Stomach (tissue), 4 donors: ENCODE measurements at regions not wholly inside any gene's neighbourhood (a gene's known extent, or its start where the extent isn't known, plus 50 kb on each side); places are given as distances from the start of the nearest gene placed in this dataset.

Experiments
- CTCF ChIP-seq, 7 experiments: fragments of 450-650 bp in 4 of 7; fragments of 200-600 bp in 3 of 7; sonication (generic) in 3 of 7; IDR thresholded peaks; one replicate each; pipeline ENCODE4 v1.5.1; 2016 to 2019; ENCODE audit warnings: antibody characterized with exemption in 7 of 7, control low read depth in 2 of 7, mild to moderate bottlenecking in 1 of 7
- POLR2A ChIP-seq, 4 donors: fragments of 450-650 bp; IDR thresholded peaks; one replicate each; pipeline ENCODE4 v1.6.1; 2016; ENCODE audit warnings: antibody characterized with exemption in 4 of 4, control low read depth in 2 of 4, mild to moderate bottlenecking in 1 of 4, moderate library complexity in 1 of 4

DNA sequence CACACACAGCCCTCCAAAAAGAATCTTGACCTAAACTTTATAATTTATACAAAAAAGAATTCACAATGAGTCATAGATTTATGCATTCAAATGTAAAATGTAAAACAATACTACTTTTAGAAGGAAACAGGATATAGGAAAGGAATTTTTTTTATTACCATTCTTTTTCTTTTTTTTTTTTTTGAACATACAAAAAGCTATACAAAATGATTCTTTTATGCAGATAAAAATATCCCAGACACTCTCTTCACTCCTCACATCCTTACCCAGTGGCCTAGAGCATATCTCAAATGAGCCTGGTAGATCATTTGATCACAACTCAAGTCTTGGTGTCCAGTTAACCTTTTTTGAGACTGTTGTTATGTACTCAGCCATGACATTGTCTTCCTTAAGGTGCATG lies 307.3 kb upstream of the KLF3 start:
- no peak for TF ChIP-seq POLR2A (IDR thresholded peaks at IDR 0.05)
- no peak for TF ChIP-seq CTCF (IDR thresholded peaks at IDR 0.05)
